ENCODE measurements at regions not wholly inside any gene's neighbourhood (a gene's known extent, or its start where the extent isn't known, plus 50 kb on each side); places are given as distances from the start of the nearest gene placed in this dataset.
"Not testable (repeated sequence)": the region's sequence is repeated elsewhere in the genome, so short reads cannot be mapped to it uniquely, and the experiment has no call there.

- H3K9me3 ChIP-seq (ENCODE audit: control insufficient read depth in 3 of 3, low read length in 3 of 3): no peaks in the 10 kb centered on the region
- H3K27me3 ChIP-seq (ENCODE audit: control insufficient read depth in 3 of 3, insufficient read depth in 3 of 3, low read length in 3 of 3): no peaks in the 10 kb centered on the region
- peaks cover 3 to 17% (median 7%) of the 10 kb centered on the region in 3 donors for H3K4me1 ChIP-seq (ENCODE audit: control insufficient read depth in 3 of 3, insufficient read depth in 3 of 3, low read length in 3 of 3)
- no peaks in the 10 kb centered on the region for H3K36me3 ChIP-seq (ENCODE audit: control insufficient read depth in 3 of 3, insufficient read depth in 3 of 3, low read length in 3 of 3)
- no peak overlapping the region for H3K4me3 ChIP-seq (ENCODE audit: low read length in 3 of 3)
- H3K9ac ChIP-seq (ENCODE audit: low read depth in 1 of 3, low read length in 3 of 3): no peak overlapping the region
- no peak overlapping the region for H3K27ac ChIP-seq (ENCODE audit: low read depth, low read length)
Measured at GRCh38 chr13:44710576-44710975, 134.4 kb upstream of the TSC22D1 start.

DNA sequence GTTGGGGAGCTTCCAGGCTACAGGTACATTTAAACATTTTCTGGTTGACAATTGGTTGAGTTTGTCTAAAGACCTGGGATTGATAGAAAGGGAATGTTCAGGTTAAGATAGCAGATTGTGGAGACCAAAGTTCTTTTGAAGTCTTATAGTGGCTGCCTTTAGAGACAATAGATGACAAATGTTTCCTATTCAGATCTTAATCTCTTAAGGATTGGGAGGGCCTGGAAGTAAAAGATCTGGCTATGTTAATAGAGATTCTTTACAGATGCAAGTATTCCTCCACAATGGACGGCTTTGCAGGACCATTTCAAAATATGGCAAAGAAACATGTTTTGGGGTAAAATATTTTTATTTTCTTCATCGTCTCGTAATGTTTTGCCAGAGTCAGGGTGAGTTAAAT, 128.7 kb upstream of the TSC22D1 start:
- not testable (repeated sequence) for H3K4me3 ChIP-seq (ENCODE audit: low read length in 3 of 3); H3K27me3 ChIP-seq (ENCODE audit: control insufficient read depth in 3 of 3, insufficient read depth in 3 of 3, low read length in 3 of 3); H3K4me1 ChIP-seq (ENCODE audit: control insufficient read depth in 3 of 3, insufficient read depth in 3 of 3, low read length in 3 of 3); H3K27ac ChIP-seq (ENCODE audit: low read depth, low read length); H3K9me3 ChIP-seq (ENCODE audit: control insufficient read depth in 3 of 3, low read length in 3 of 3); H3K9ac ChIP-seq (ENCODE audit: low read depth in 1 of 3, low read length in 3 of 3); H3K36me3 ChIP-seq (ENCODE audit: control insufficient read depth in 3 of 3, insufficient read depth in 3 of 3, low read length in 3 of 3)

GRCh38 chr13:44703371-44703770, 127.2 kb upstream of the TSC22D1 start:
- Histone ChIP-seq H3K9ac (ENCODE audit: low read depth in 1 of 3, low read length in 3 of 3) (no peak overlapping the region), H3K36me3 (ENCODE audit: control insufficient read depth in 3 of 3, insufficient read depth in 3 of 3, low read length in 3 of 3) (no peaks in the 10 kb centered on the region), H3K9me3 (ENCODE audit: control insufficient read depth in 3 of 3, low read length in 3 of 3) (no peaks in the 10 kb centered on the region), H3K4me1 (ENCODE audit: control insufficient read depth in 3 of 3, insufficient read depth in 3 of 3, low read length in 3 of 3) (no peaks in the 10 kb centered on the region), H3K27me3 (ENCODE audit: control insufficient read depth in 3 of 3, insufficient read depth in 3 of 3, low read length in 3 of 3) (no peaks in the 10 kb centered on the region), H3K4me3 (ENCODE audit: low read length in 3 of 3) (no peak overlapping the region), H3K27ac (ENCODE audit: low read depth, low read length) (no peak overlapping the region)

GRCh38 chr13:44698066-44698465, 121.9 kb upstream of the TSC22D1 start:
- Histone ChIP-seq H3K4me1 (ENCODE audit: control insufficient read depth in 3 of 3, insufficient read depth in 3 of 3, low read length in 3 of 3) (peaks cover 0 to 24% (median 14%) of the 10 kb centered on the region in 3 donors), H3K4me3 (ENCODE audit: low read length in 3 of 3) (no peak overlapping the region), H3K9me3 (ENCODE audit: control insufficient read depth in 3 of 3, low read length in 3 of 3) (no peaks in the 10 kb centered on the region), H3K9ac (ENCODE audit: low read depth in 1 of 3, low read length in 3 of 3) (no peak overlapping the region), H3K27me3 (ENCODE audit: control insufficient read depth in 3 of 3, insufficient read depth in 3 of 3, low read length in 3 of 3) (no peaks in the 10 kb centered on the region), H3K27ac (ENCODE audit: low read depth, low read length) (no peak overlapping the region), H3K36me3 (ENCODE audit: control insufficient read depth in 3 of 3, insufficient read depth in 3 of 3, low read length in 3 of 3) (no peaks in the 10 kb centered on the region)

DNA sequence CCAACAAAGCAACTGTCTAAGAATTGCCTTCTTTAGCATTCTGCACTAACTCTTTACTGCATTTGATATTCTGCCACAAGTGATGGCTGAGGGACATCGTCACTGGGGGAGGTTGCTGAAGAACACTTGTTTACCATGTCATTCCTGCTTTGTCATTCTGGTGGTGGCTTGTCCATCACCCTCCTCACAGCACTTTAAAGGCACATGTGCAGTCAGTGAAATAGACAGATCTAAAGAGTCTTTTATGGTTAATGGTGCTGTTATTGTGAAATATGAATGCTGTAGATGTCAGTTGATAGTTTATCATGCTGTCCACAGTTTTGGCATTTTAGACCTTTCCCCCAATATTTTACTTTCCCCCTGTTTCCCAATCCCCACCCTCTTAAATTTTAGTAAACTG, 120.9 kb upstream of the TSC22D1 start:
- Histone ChIP-seq H3K9ac (ENCODE audit: low read depth in 1 of 3, low read length in 3 of 3) (no peak overlapping the region), H3K36me3 (ENCODE audit: control insufficient read depth in 3 of 3, insufficient read depth in 3 of 3, low read length in 3 of 3) (no peaks in the 10 kb centered on the region), H3K4me1 (ENCODE audit: control insufficient read depth in 3 of 3, insufficient read depth in 3 of 3, low read length in 3 of 3) (peaks cover 0 to 24% (median 14%) of the 10 kb centered on the region in 3 donors), H3K27me3 (ENCODE audit: control insufficient read depth in 3 of 3, insufficient read depth in 3 of 3, low read length in 3 of 3) (no peaks in the 10 kb centered on the region), H3K27ac (ENCODE audit: low read depth, low read length) (peak overlapping the region; percentile 25), H3K4me3 (ENCODE audit: low read length in 3 of 3) (no peak overlapping the region), H3K9me3 (ENCODE audit: control insufficient read depth in 3 of 3, low read length in 3 of 3) (no peaks in the 10 kb centered on the region)

GRCh38 chr13:44695520-44695919, 119.4 kb upstream of the TSC22D1 start:
- Histone ChIP-seq H3K27ac (ENCODE audit: low read depth, low read length) (no peak overlapping the region), H3K4me3 (ENCODE audit: low read length in 3 of 3) (no peak overlapping the region), H3K36me3 (ENCODE audit: control insufficient read depth in 3 of 3, insufficient read depth in 3 of 3, low read length in 3 of 3) (no peaks in the 10 kb centered on the region), H3K9me3 (ENCODE audit: control insufficient read depth in 3 of 3, low read length in 3 of 3) (no peaks in the 10 kb centered on the region), H3K9ac (ENCODE audit: low read depth in 1 of 3, low read length in 3 of 3) (no peak overlapping the region), H3K27me3 (ENCODE audit: control insufficient read depth in 3 of 3, insufficient read depth in 3 of 3, low read length in 3 of 3) (no peaks in the 10 kb centered on the region), H3K4me1 (ENCODE audit: control insufficient read depth in 3 of 3, insufficient read depth in 3 of 3, low read length in 3 of 3) (peaks cover 0 to 24% (median 14%) of the 10 kb centered on the region in 3 donors)

DNA sequence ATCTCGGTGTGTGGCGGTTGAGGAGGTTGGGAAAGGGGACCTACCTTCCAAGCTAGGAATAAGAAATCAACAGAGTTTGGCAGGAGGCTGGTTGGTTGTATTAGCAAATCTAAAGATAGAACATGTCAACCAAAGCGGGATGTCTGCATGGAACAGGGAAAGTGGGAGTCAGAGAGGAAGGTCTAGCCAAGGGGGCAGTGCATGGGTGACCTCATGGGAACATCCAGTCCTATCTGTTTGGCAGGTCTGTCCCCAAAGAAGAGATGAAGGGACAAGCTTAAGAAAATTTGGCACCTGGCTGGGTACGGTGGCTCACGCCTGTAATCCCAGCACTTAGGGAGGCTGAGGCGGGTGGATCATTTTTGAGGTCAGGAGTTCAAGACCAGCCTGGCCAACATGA, 118.7 kb upstream of the TSC22D1 start:
- Histone ChIP-seq H3K4me3 (ENCODE audit: low read length in 3 of 3) (peak overlapping the region in 1 of 3 donors; percentile 6), H3K9ac (ENCODE audit: low read depth in 1 of 3, low read length in 3 of 3) (no peak overlapping the region), H3K27ac (ENCODE audit: low read depth, low read length) (no peak overlapping the region), H3K4me1 (ENCODE audit: control insufficient read depth in 3 of 3, insufficient read depth in 3 of 3, low read length in 3 of 3) (peaks cover 0 to 24% (median 14%) of the 10 kb centered on the region in 3 donors), H3K9me3 (ENCODE audit: control insufficient read depth in 3 of 3, low read length in 3 of 3) (no peaks in the 10 kb centered on the region), H3K36me3 (ENCODE audit: control insufficient read depth in 3 of 3, insufficient read depth in 3 of 3, low read length in 3 of 3) (no peaks in the 10 kb centered on the region), H3K27me3 (ENCODE audit: control insufficient read depth in 3 of 3, insufficient read depth in 3 of 3, low read length in 3 of 3) (no peaks in the 10 kb centered on the region)

- Histone ChIP-seq H3K9ac (ENCODE audit: low read depth in 1 of 3, low read length in 3 of 3) (no peak overlapping the region), H3K36me3 (ENCODE audit: control insufficient read depth in 3 of 3, insufficient read depth in 3 of 3, low read length in 3 of 3) (no peaks in the 10 kb centered on the region), H3K4me3 (ENCODE audit: low read length in 3 of 3) (no peak overlapping the region), H3K4me1 (ENCODE audit: control insufficient read depth in 3 of 3, insufficient read depth in 3 of 3, low read length in 3 of 3) (peaks cover under 1 to 24% (median 14%) of the 10 kb centered on the region in 3 donors), H3K27ac (ENCODE audit: low read depth, low read length) (no peak overlapping the region), H3K27me3 (ENCODE audit: control insufficient read depth in 3 of 3, insufficient read depth in 3 of 3, low read length in 3 of 3) (no peaks in the 10 kb centered on the region), H3K9me3 (ENCODE audit: control insufficient read depth in 3 of 3, low read length in 3 of 3) (no peaks in the 10 kb centered on the region)
Measured at GRCh38 chr13:44694291-44694690, 118.2 kb upstream of the TSC22D1 start.

DNA sequence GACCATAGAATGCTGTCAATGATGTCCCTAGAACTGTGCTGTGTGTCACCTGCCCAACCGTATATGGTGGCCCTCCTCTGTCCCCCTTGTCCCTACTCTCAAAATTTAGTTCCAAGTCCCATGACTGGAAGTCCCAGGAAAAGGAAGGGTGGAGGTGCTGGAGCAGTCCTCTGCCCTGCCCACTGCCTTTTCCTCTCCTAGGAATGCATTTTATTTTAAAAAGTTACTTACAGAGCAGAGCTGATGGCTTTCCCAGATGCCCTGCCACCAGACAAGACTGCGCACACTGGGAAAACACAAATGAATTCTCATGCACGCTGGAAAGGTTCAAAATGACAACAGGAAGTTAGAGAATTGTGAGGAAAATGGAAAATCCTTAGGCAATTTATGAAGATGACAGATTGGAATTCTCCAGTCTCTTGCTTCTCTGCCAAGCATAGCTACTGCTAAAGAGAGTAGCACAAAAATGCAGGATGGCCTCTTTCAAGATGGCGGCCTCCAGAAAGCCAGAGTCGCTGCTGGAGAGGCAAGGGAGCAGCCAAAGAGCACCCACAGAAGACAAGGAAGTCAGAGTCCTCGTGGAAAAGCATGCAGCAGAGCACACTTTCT, 117.1 kb upstream of the TSC22D1 start:
- Histone ChIP-seq H3K4me3 (ENCODE audit: low read length in 3 of 3) (no peak overlapping the region), H3K9me3 (ENCODE audit: control insufficient read depth in 3 of 3, low read length in 3 of 3) (no peaks in the 10 kb centered on the region), H3K36me3 (ENCODE audit: control insufficient read depth in 3 of 3, insufficient read depth in 3 of 3, low read length in 3 of 3) (no peaks in the 10 kb centered on the region), H3K9ac (ENCODE audit: low read depth in 1 of 3, low read length in 3 of 3) (no peak overlapping the region), H3K4me1 (ENCODE audit: control insufficient read depth in 3 of 3, insufficient read depth in 3 of 3, low read length in 3 of 3) (peaks cover 3 to 26% (median 14%) of the 10 kb centered on the region in 3 donors), H3K27me3 (ENCODE audit: control insufficient read depth in 3 of 3, insufficient read depth in 3 of 3, low read length in 3 of 3) (no peaks in the 10 kb centered on the region), H3K27ac (ENCODE audit: low read depth, low read length) (no peak overlapping the region)

GRCh38 chr13:44692173-44692713, 116.1 kb upstream of the TSC22D1 start:
- Histone ChIP-seq H3K27ac (ENCODE audit: low read depth, low read length) (no peak overlapping the region), H3K36me3 (ENCODE audit: control insufficient read depth in 3 of 3, insufficient read depth in 3 of 3, low read length in 3 of 3) (no peaks in the 10 kb centered on the region), H3K4me1 (ENCODE audit: control insufficient read depth in 3 of 3, insufficient read depth in 3 of 3, low read length in 3 of 3) (peaks cover 3 to 27% (median 14%) of the 10 kb centered on the region in 3 donors)

More at GRCh38 chr13:44692173-44692713, 116.1 kb upstream of the TSC22D1 start:
- no peaks in the 10 kb centered on the region for H3K9me3 ChIP-seq (ENCODE audit: control insufficient read depth in 3 of 3, low read length in 3 of 3)
- H3K4me3 ChIP-seq (ENCODE audit: low read length in 3 of 3): no peak overlapping the region
- no peak overlapping the region for H3K9ac ChIP-seq (ENCODE audit: low read depth in 1 of 3, low read length in 3 of 3)
- H3K27me3 ChIP-seq (ENCODE audit: control insufficient read depth in 3 of 3, insufficient read depth in 3 of 3, low read length in 3 of 3): no peaks in the 10 kb centered on the region

Data from skeletal muscle tissue (tissue), 3 donors.